Coronary artery (tissue), 2 donors: ENCODE measurements at regions not wholly inside any gene's neighbourhood (a gene's known extent, or its start where the extent isn't known, plus 50 kb on each side); places are given as distances from the start of the nearest gene placed in this dataset.

ENCODE experiments used
- DNase-seq: peaks from one replicate; pipeline ENCODE4 v3.0.0-alpha.2; 2017; ENCODE audit warnings: low spot score
- H3K27ac ChIP-seq, 2 donors: fragments of 200-600 bp; sonication (generic); one replicate each; pipeline ENCODE4 v1.5.1; 2016 to 2019
- H3K4me3 ChIP-seq: fragments of 200-600 bp; sonication (generic); 2 replicates; pipeline ENCODE4 v1.5.1; 2016; ENCODE audit warnings: mild to moderate bottlenecking, moderate library complexity
- CTCF ChIP-seq: fragments of 200-600 bp; sonication (generic); IDR thresholded peaks from one replicate; pipeline ENCODE4 v1.5.1; 2019; ENCODE audit warnings: antibody characterized with exemption

GRCh38 chr16:85355515-85355837 is 243.2 kb upstream of the CIBAR2 start:
- Histone ChIP-seq H3K4me3 (no peak overlapping the region), H3K27ac (no peak overlapping the region)
- TF ChIP-seq CTCF, result no peak
- no peak for DNase-seq

GRCh38 chr16:85356157-85356556 is 243.9 kb upstream of the CIBAR2 start:
- TF ChIP-seq CTCF, result no peak
- DNase-seq, result no peak
- H3K4me3 ChIP-seq, result no peak overlapping the region
- no peak overlapping the region for H3K27ac ChIP-seq

GRCh38 chr16:85357323-85357722 is 245.1 kb upstream of the CIBAR2 start:
- no peak overlapping the region for H3K27ac ChIP-seq
- no peak overlapping the region for H3K4me3 ChIP-seq
- DNase-seq, result no peak
- no peak for TF ChIP-seq CTCF

- Histone ChIP-seq H3K27ac (no peak overlapping the region), H3K4me3 (no peak overlapping the region)
- no peak for TF ChIP-seq CTCF
- no peak for DNase-seq
These were observed 245.7 kb upstream of the CIBAR2 start for GRCh38 chr16:85357924-85358505.

- DNase-seq, result no peak
- peak overlapping the region in 1 of 2 donors; percentile 61 for H3K27ac ChIP-seq
- no peak for TF ChIP-seq CTCF
- no peak overlapping the region for H3K4me3 ChIP-seq
These were observed 246.5 kb upstream of the CIBAR2 start for GRCh38 chr16:85358704-85359146.

GRCh38 chr16:85359147-85359822 is 247.0 kb upstream of the CIBAR2 start:
- DNase-seq, result no peak
- no peak overlapping the region for H3K4me3 ChIP-seq
- TF ChIP-seq CTCF, result no peak
- peak overlapping the region in 1 of 2 donors; percentile 61 for H3K27ac ChIP-seq
